Myocyte (in vitro differentiated cells): ENCODE measurements at regions not wholly inside any gene's neighbourhood (a gene's known extent, or its start where the extent isn't known, plus 50 kb on each side); places are given as distances from the start of the nearest gene placed in this dataset.
A peak's percentile ranks its signal among the peaks of the same experiment; 100 is the strongest.

Experiments used
- DNase-seq: peaks from one replicate; pipeline ENCODE4 v3.0.0-alpha.2; 2012; ENCODE audit warnings: low read depth

- no peak for DNase-seq
These were observed 97.0 kb upstream of the JAG1 start for GRCh38 chr20:10770753-10771152.

GRCh38 chr20:10771435-10772140 lies 97.8 kb upstream of the JAG1 start:
- DNase-seq, result no peak

GRCh38 chr20:10774357-10774943 lies 100.7 kb upstream of the JAG1 start:
- DNase-seq, result no peak

GRCh38 chr20:10777710-10778109 lies 103.9 kb upstream of the JAG1 start:
- no peak for DNase-seq

DNA sequence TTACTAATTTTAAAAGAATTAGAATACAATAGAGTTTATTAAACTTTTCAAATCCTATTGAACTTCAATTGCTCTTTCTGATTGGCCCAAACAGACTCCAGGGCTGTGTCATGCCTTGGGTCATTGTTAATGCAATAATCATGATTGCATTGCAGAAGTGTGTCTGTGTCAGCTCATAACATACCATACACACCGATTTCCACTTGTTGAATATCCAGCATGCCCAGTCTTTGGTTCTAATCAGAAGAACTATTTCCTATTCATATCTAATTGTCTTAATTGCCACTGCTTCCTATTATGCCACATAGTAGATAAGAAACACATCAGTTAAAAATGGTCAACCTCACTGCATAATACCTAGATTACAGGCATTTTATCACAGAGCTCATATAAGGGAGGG lies 106.1 kb upstream of the JAG1 start:
- DNase-seq, result no peak

- DNase-seq, result no peak
These were observed 107.1 kb upstream of the JAG1 start for GRCh38 chr20:10780901-10781300.

GRCh38 chr20:10781526-10781925 lies 107.7 kb upstream of the JAG1 start:
- DNase-seq, result no peak

DNA sequence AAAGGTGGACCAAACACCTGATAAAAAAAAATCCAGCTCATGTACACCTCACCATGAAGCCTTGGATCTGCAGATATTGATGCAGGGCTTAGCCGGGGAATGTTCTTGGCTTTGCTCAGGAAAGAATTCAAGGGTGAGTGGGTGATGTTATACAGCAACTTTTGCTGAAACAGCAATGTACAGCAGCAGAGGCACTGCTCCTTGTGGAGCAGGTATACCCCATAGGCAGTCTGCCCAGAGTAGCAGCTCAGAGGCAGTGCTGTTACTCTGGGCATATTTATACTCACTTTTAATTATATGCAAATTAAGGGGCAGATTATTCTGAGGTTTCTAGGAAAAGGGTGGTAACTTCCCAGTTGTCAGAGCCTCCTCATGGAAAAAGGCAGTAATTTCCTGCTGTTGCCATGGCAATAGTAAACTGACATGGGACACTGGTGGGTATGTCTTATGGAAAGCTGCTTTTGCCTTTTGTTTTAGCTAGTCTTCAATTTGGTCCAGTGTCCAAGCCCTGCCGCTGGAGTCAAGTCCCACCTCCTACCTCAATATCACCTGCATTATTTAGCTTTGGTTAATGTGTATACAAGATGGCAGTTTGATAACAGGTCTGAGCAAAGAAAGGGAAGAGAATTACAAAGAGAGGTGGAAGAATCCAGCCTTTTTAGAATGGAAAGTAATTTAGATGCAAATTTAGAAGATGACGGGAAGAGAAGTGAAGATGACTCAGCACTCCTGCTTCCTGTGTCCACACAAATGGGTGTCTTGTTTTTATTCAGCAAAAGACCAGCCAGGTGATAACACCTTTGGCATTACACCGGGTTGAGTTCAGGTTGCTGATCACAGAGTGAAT lies 110.1 kb upstream of the JAG1 start:
- DNase-seq, result no peak

- DNase-seq, result no peak
These were observed 110.9 kb upstream of the JAG1 start for GRCh38 chr20:10784554-10785183.

GRCh38 chr20:10786678-10787077 lies 112.9 kb upstream of the JAG1 start:
- DNase-seq, result no peak

DNA sequence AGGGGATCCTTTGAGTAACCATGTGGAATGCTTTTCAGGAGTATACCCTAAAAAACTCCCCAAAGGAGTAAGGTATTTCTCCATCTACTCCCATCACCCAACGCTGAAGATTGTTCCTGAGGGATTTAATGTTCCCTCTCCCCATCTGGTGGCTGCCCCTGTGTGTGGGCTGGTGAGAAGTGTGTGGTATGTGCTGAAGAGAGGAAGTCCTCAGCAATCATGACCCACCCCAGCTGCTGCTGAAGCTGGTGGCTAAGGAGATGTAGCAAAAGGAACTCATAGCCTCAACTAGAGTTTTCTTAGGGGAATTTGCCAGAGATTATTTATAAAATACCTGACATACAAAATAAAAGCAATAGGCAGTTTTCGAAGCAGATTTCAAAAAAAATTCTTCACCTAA lies 114.3 kb upstream of the JAG1 start:
- DNase-seq, result no peak

DNA sequence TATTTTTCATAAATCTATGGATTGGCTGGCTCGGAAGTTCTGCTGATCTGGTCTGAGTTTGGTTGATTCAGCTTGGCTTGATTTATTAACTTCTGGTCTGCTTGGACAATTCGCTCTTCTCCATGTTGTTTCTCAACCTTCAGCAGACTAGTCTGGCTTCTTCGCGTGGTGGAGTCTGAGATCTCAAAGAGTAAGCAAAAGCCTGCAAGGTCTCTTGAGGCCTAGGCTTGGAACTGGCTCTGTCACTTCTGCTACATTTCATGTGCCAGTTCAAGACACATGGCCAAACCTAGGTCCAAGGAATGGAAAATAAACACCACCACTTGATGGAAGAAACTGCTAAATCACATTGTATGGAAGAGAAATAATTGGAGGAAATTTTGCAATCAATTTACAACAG lies 115.1 kb upstream of the JAG1 start:
- DNase-seq, result no peak

GRCh38 chr20:10789386-10789785 lies 115.6 kb upstream of the JAG1 start:
- DNase-seq, result no peak

- no peak for DNase-seq
These were observed 116.2 kb upstream of the JAG1 start for GRCh38 chr20:10790013-10790412.

- no peak for DNase-seq
These were observed 118.5 kb upstream of the JAG1 start for GRCh38 chr20:10792291-10792690.

- no peak for DNase-seq
These were observed 120.0 kb upstream of the JAG1 start for GRCh38 chr20:10793766-10794165.

DNA sequence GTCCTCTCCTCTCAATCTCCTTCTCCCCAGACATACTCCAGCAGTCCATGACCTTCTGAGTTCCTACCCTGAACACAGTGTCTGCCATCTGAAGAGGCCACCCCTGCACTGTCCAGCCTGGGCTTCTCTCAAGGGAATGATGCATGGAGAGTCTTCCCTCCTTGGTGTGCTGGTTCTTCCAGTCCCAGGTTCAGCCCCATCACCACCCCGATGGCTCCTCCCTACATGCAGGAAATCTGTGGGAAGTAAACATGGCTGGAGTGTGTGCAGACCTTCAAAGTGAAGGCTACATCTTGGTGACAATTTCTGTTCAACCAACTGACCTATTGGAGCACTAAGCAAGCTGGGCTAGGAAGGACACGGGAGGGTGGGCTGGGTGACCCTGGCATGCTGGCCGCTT lies 121.0 kb upstream of the JAG1 start:
- DNase-seq, result no peak

DNA sequence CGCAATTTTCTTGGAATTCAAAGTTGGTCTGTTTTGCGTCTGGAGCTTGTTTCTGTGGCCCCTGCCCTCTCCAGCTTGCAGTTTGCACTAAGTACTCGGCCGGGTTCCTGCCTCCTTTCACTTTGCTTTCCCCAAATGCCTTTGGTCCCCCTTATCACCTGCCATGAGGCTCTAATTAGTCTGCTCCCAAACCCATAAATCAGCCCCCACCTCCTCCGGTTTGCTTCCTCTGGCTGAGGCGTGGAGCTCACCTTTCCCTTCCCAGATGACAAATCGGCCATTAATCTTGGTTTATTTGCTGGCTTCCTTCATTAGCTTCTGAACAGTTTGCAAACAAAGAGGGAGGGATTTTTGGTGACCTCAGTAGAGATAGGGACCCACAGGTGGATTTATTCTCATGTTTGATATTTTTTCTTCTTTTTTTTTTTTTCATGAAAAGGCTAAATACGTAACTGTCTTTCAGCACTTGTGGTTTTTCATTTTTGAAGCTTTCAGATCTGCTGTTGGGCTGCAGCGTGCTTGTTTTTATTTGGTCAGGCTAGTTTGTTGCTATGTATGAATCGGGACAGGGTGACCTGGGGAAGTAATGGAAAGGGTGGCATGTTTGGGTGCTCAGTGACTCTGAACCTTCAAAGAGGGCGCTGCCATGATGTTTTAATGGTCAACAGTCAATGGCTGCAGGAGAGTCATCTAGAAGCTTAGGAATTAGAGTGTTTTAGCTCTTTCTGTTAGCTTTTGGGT lies 121.7 kb upstream of the JAG1 start:
- no peak for DNase-seq

GRCh38 chr20:10798811-10799210 lies 125.0 kb upstream of the JAG1 start:
- peak; percentile 85 for DNase-seq

GRCh38 chr20:10799735-10800134 lies 125.9 kb upstream of the JAG1 start:
- DNase-seq, result no peak

DNA sequence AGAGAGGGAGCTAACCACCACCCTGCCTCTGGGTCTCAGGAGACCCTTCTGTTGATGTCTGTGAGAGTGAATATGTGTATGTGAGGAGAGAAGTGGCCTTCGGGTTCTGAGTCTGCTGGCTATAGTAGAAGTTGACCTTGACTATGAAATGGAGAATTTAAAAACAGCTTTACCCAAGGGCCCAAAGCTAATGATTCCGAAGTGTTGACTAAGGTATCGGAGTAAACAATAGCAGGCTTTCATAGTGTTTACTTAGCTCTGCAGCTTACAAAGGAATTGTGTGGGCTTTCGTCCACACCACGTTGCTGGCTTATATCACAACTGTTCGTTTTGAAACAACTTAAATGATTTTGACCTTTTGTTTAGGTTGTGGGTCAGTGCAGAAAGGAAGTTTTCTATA lies 126.5 kb upstream of the JAG1 start:
- DNase-seq, result no peak
